Caco-2 (cell line): ENCODE measurements at regions not wholly inside any gene's neighbourhood (a gene's known extent, or its start where the extent isn't known, plus 50 kb on each side); places are given as distances from the start of the nearest gene placed in this dataset.

Experiments
- BruUV-seq: library from RNA; stranded (reverse); fragments of 400-500 nt; replicated peaks from 2 replicates; lab custom pipeline; 2021; lab: Mats Ljungman, UMichigan
- CTCF ChIA-PET: fragments of 300-600 bp; sonication (Branson Sonifier 250); formaldehyde crosslinking; loops from one replicate; lab custom pipeline; 2022; ENCODE audit warnings: antibody characterized with exemption; lab: Charles Lee
- POLR2A ChIA-PET: fragments of 300-600 bp; sonication (Branson Sonifier 250); formaldehyde crosslinking; loops from one replicate; lab custom pipeline; 2022; ENCODE audit warnings: antibody characterized with exemption; lab: Charles Lee
- DNase-seq, 2 experiments: peaks; one replicate each; pipeline versions ENCODE4 v3.0.0 to v3.0.0-alpha.2; 2020 to 2022
- H3K27me3 ChIP-seq: replicated peaks from 2 replicates; pipeline ENCODE4 v1.6.0; 2011; ENCODE audit warnings: low read length; ENCODE audit not compliant: control insufficient read depth, insufficient read depth
- H3K36me3 ChIP-seq: 2 replicates; pipeline ENCODE4 v1.5.1; 2011; ENCODE audit warnings: low read length; ENCODE audit not compliant: control insufficient read depth, insufficient read depth
- H3K4me1 ChIP-seq: fragments of 250-450 bp; sonication (Bioruptor Pico); 2 replicates; pipeline ENCODE4 v1.5.1; 2020; ENCODE audit warnings: mild to moderate bottlenecking
- H3K4me3 ChIP-seq: 2 replicates; pipeline ENCODE4 v1.5.1; 2011; ENCODE audit warnings: low read depth, mild to moderate bottlenecking, control low read depth, low read length
- H3K9me3 ChIP-seq: fragments of 250-450 bp; sonication (Bioruptor Pico); 2 replicates; pipeline ENCODE4 v1.5.1; 2020; ENCODE audit warnings: mild to moderate bottlenecking, moderate library complexity
- H3K27ac Mint-ChIP-seq: one replicate; pipeline ENCODE4 v1.8.0; 2022; ENCODE audit warnings: mixed read lengths; ENCODE audit not compliant: unreplicated experiment
- H3K27me3 Mint-ChIP-seq: one replicate; pipeline ENCODE4 v1.8.0; 2022; ENCODE audit warnings: mixed read lengths; ENCODE audit not compliant: insufficient read depth, unreplicated experiment
- H3K36me3 Mint-ChIP-seq: one replicate; pipeline ENCODE4 v1.8.0; 2022; ENCODE audit warnings: mild to moderate bottlenecking, mixed read lengths; ENCODE audit not compliant: insufficient read depth, unreplicated experiment
- H3K4me1 Mint-ChIP-seq: one replicate; pipeline ENCODE4 v1.8.0; 2022; ENCODE audit warnings: low read depth, mixed read lengths; ENCODE audit not compliant: unreplicated experiment
- H3K4me3 Mint-ChIP-seq: one replicate; pipeline ENCODE4 v1.8.0; 2022; ENCODE audit warnings: mild to moderate bottlenecking, moderate library complexity, mixed read lengths; ENCODE audit not compliant: unreplicated experiment
- H3K9me3 Mint-ChIP-seq: one replicate; pipeline ENCODE4 v1.8.0; 2022; ENCODE audit warnings: mixed read lengths; ENCODE audit not compliant: unreplicated experiment
- intact Hi-C: fragments of 100-400 bp; cut with micrococcal nuclease; formaldehyde crosslinking; loops from one replicate; pipeline ENCODE4 v1.10.0; 2022; ENCODE audit not compliant: unreplicated experiment
- TF ChIP-seq, protein P1 (sequence below), 2 experiments: fragments of 200-600 bp in 1 of 2; IDR thresholded peaks; 1 replicate in 1 of 2; 2 replicates in 1 of 2; pipeline versions ENCODE4 v1.5.1 to v1.8.0; 2011 to 2022; ENCODE audit warnings: antibody characterized with exemption in 1 of 2, control low read depth in 1 of 2, inconsistent platforms in 1 of 2, low read depth in 1 of 2, low read length in 1 of 2, mild to moderate bottlenecking in 1 of 2, moderate library complexity in 1 of 2; ENCODE audit not compliant: insufficient read depth in 1 of 2, severe bottlenecking in 1 of 2, unreplicated experiment in 1 of 2

DNA sequence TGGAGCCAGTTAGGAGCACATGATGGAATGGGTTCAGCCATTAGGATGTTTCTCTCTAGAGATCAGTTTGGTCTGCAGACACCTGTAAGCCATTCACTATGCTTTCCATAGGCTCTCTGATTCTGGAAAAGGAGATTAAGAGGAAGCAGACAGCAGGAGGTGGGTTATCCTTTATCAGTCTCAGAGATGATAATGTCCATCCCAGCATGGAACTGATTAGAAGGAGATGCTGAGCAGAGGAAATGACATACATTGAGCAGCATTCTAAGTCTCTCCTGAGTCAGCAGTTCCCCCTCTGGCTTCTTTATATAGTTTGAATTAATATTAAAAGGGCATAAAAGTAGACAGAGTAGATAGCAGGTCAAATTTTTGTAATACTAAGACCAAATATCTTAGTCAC is 591.1 kb downstream of the GBE1 start:
- ChIA-PET CTCF (no interaction called here), POLR2A (no interaction called here)
- intact Hi-C loops: loop anchor here (5.0 kb wide), 1 partner anchor 178 kb away; no protein-coding TSS in a partner anchor
- H3K27me3 Mint-ChIP-seq: no peaks in the 10 kb centered on the region
- H3K27ac Mint-ChIP-seq: no peak overlapping the region
- H3K4me3 Mint-ChIP-seq: no peak overlapping the region
- Histone ChIP-seq H3K27me3 (no peaks in the 10 kb centered on the region), H3K36me3 (no peaks in the 10 kb centered on the region), H3K9me3 (no peaks in the 10 kb centered on the region), H3K4me3 (no peak overlapping the region), H3K4me1 (peaks cover 10% of the 10 kb centered on the region; the same call in 1 of the 2 replicates)
- no TSS peak for BruUV-seq
- DNase-seq: no peak
- no peaks in the 10 kb centered on the region for H3K9me3 Mint-ChIP-seq
- no peaks in the 10 kb centered on the region for H3K36me3 Mint-ChIP-seq
- TF ChIP-seq, protein P1, sequence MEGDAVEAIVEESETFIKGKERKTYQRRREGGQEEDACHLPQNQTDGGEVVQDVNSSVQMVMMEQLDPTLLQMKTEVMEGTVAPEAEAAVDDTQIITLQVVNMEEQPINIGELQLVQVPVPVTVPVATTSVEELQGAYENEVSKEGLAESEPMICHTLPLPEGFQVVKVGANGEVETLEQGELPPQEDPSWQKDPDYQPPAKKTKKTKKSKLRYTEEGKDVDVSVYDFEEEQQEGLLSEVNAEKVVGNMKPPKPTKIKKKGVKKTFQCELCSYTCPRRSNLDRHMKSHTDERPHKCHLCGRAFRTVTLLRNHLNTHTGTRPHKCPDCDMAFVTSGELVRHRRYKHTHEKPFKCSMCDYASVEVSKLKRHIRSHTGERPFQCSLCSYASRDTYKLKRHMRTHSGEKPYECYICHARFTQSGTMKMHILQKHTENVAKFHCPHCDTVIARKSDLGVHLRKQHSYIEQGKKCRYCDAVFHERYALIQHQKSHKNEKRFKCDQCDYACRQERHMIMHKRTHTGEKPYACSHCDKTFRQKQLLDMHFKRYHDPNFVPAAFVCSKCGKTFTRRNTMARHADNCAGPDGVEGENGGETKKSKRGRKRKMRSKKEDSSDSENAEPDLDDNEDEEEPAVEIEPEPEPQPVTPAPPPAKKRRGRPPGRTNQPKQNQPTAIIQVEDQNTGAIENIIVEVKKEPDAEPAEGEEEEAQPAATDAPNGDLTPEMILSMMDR (IDR thresholded peaks at IDR 0.05; ENCODE audit: insufficient read depth in 1 of 2, low read depth in 1 of 2, low read length in 1 of 2, severe bottlenecking in 1 of 2, unreplicated experiment in 1 of 2): no peak
- peaks cover 9% of the 10 kb centered on the region for H3K4me1 Mint-ChIP-seq

DNA sequence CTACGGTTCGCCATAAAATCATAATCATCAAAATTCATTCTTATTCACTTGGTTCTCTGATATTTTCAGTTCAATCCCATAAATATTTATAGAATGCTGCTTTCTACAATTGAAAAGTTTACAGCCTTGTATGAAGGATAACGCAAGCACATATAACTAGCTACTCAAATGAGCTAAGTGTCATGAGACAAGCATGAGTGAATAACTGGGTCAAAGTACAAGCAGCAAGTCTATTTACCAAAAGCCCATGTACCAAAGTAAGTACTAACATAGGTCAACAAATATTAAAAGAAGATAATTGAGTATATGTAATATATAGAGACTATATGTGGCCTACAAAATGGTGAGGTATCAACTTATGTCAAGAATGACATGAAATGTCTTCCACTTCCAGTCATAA is 596.6 kb downstream of the GBE1 start:
- no peaks in the 10 kb centered on the region for H3K27me3 Mint-ChIP-seq
- H3K27ac Mint-ChIP-seq: no peak overlapping the region
- H3K36me3 Mint-ChIP-seq: no peaks in the 10 kb centered on the region
- TF ChIP-seq, protein P1 (IDR thresholded peaks at IDR 0.05; ENCODE audit: insufficient read depth in 1 of 2, low read depth in 1 of 2, low read length in 1 of 2, severe bottlenecking in 1 of 2, unreplicated experiment in 1 of 2): no peak
- H3K9me3 ChIP-seq: no peaks in the 10 kb centered on the region
- H3K9me3 Mint-ChIP-seq: no peaks in the 10 kb centered on the region
- peaks cover 10% of the 10 kb centered on the region; the same call in 1 of the 2 replicates for H3K4me1 ChIP-seq
- no peak overlapping the region for H3K4me3 ChIP-seq
- no peak overlapping the region for H3K4me3 Mint-ChIP-seq
- BruUV-seq: no TSS peak
- CTCF ChIA-PET: interaction anchor here (1.1 kb wide), 1 partner anchor 158 kb away, joined by 3 read pairs; no protein-coding TSS in a partner anchor
- peaks cover 9% of the 10 kb centered on the region for H3K4me1 Mint-ChIP-seq
- intact Hi-C loops: no loop called here
- no peaks in the 10 kb centered on the region for H3K36me3 ChIP-seq
- no peaks in the 10 kb centered on the region for H3K27me3 ChIP-seq
- POLR2A ChIA-PET: no interaction called here
- no peak for DNase-seq

DNA sequence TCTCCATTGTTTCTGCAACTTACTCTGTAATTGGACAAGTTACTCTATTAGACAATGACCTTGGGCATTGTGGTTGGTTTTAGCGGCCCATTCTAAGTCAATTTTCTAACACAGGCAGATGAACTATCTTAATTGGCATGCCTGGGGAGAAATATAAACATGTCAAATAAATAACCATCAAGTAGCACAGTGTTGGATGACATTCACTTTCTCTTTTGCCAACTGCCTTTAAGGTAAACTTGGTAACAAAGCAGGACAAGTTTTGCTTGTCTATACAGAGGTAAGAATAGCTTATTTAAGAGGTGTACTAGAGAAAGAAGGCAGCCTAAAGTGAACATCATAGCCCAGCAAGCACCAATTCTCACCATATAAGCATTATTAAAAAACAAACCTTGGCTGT is 599.6 kb downstream of the GBE1 start:
- Mint-ChIP-seq H3K36me3 (no peaks in the 10 kb centered on the region), H3K27ac (no peak overlapping the region), H3K27me3 (no peaks in the 10 kb centered on the region), H3K9me3 (no peaks in the 10 kb centered on the region), H3K4me1 (no peaks in the 10 kb centered on the region), H3K4me3 (no peak overlapping the region)
- ChIA-PET POLR2A (no interaction called here), CTCF (no interaction called here)
- Histone ChIP-seq H3K4me3 (no peak overlapping the region), H3K4me1 (no peaks in the 10 kb centered on the region), H3K36me3 (no peaks in the 10 kb centered on the region), H3K9me3 (no peaks in the 10 kb centered on the region), H3K27me3 (no peaks in the 10 kb centered on the region)
- TF ChIP-seq, protein P1 (IDR thresholded peaks at IDR 0.05; ENCODE audit: insufficient read depth in 1 of 2, low read depth in 1 of 2, low read length in 1 of 2, severe bottlenecking in 1 of 2, unreplicated experiment in 1 of 2): no peak
- BruUV-seq: no TSS peak
- intact Hi-C loops: no loop called here
- DNase-seq: no peak
